ENCODE measurements at regions not wholly inside any gene's neighbourhood (a gene's known extent, or its start where the extent isn't known, plus 50 kb on each side); places are given as distances from the start of the nearest gene placed in this dataset.
"Not testable (repeated sequence)": the region's sequence is repeated elsewhere in the genome, so short reads cannot be mapped to it uniquely, and the experiment has no call there.

DNA sequence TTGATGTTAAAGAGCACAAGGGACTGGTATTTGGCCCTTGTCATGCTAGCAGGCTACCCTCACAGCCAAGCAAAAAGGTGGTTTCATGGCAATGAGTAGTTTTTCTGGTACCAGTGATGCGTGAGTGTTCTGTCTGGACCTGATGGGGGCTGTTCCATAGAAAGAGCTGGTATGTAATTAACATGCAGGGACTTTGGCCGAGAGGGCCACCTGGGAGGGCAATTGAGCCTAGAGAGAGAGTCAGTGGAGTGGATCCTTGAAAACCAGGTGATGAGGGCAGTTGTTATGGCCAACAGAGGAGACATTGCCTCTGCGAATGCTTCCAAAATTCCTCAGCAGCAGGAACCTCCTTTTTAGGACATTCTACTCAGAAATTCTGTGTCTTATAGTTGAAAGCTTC is 383.3 kb downstream of the PSAT1 start:
- no peak for DNase-seq

DNA sequence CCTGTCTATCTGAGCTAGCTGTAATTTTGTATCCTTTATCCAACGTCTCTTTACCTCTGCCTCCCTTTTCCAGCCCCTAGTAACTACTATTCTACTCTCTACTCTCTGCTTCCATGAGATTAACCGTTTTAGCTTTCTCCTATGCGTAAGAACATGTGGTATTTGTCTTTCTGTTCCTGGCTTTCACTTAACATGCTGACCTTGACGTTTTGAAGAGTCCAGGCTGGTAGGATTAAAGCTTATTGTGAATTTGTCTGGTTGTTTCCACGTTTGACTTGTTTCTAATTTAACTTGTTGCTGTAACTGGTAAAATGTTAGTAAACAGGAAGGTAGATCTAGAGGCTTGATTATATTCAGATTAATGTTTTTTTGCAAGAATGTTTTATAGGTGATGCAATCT is 385.3 kb downstream of the PSAT1 start:
- no peak for DNase-seq

DNA sequence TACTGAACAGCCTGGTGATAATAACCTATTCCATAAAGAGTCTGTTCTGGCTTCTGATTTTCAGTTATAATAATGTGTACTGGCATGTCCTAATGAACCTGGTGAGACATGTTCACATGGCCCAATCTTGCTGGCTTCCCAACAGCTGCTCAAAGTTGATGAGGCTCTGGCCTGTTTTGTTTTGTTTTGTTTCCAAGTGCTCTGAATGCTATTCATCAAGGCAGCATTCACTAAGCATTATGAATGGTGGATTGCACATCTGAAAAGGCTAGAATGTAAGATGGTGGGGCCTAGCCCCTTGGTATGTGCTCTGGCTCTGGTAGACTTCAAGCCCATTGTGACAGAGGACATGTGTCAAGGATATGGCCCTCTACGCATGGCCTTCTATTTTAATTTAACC is 388.5 kb downstream of the PSAT1 start:
- no peak for DNase-seq

DNA sequence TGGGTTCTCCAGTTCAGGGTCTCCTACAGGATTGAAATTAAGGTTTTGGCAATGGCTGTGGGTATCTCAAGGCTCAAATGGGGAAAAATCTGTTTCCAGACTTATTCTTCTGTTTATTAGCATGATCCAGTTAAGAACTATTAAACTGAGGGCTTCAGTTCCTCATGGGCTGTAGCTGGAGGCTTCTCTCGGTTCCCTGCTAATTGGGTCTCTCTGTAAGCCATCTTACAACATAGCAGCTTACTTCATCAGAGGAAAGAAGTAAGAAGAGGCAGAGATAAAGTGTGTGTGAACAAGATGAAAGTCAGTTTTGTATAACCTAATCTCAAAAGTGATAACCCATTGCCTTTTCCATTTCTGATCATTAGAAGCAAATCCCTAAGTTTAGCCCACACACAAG is 391.9 kb downstream of the PSAT1 start:
- DNase-seq: no peak

DNA sequence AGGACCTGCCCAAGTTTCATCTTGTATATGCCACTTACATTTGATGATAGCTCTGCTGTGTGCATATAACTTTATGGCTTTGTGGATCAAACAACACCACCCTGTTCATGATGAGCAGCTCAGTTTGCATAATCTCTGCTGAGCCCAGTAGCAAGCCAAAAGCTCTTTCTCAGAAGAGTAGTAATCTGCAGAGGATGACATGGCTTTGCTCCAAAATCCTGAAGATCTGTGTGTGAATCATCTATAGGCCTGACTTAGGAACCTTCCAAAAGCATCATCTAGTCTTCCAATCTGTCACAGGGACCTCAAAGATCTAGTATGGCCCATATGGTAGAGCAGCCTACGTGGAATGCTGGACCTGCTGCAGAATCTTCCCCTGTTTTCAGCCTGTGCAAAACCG is 394.6 kb downstream of the PSAT1 start:
- no peak for DNase-seq

DNA sequence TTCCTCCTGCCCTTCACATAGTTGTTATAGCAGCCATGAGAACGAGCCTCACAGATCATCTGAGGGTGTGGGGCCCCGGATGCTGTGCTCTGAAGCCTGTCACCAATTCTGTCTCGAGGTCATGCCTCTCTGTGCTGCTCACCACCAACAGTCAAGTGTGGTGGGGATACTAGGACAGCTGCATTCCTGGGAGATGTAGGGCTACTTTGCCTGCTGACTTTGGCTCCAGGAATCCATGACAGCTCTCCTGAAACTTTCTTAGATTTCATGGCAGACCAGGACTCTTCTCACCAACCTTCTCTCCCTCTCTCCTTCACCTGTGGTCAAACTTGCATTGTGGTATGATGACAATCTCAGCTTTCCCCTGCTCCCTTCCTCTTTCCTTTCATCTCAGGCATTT is 395.9 kb downstream of the PSAT1 start:
- DNase-seq: no peak

DNA sequence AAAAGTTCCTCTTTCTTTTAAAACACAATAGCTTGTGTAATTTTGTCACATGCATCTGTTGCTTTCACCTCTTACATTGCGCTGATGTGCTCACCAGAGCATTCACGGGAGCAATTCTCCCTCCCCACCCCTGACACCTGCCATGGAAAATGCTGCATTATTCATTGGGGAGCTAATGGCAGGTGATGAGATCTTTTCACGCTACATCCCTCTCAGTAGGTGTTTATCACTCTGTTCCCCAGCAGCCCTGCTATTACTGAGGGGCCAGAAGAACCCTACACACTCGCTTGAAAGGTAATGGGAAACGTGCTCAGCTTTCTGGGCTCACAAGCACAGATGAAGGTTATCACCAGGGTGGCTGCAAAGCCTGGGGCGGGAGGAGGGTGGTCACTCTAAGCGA is 398.0 kb downstream of the PSAT1 start:
- DNase-seq: no peak

DNA sequence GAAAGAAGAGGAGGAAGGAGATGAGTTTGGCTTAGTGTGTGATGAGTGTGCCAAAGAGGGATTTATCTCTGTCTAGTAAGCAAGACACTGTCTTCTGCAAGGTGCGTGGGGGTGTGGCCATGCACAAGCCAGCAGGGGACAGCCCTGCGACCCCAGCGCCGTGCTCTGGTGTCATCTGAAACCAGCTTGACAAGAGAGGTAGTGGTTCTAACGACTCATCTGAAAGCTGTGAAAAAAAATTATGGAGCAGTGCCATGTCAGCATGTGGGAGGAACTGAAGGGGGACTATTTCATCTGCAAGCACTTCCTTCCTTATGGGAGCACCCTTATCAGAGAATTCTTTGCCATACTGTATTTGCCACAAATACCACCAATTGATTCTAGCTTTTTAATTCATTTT is 398.6 kb downstream of the PSAT1 start:
- DNase-seq: no peak

DNA sequence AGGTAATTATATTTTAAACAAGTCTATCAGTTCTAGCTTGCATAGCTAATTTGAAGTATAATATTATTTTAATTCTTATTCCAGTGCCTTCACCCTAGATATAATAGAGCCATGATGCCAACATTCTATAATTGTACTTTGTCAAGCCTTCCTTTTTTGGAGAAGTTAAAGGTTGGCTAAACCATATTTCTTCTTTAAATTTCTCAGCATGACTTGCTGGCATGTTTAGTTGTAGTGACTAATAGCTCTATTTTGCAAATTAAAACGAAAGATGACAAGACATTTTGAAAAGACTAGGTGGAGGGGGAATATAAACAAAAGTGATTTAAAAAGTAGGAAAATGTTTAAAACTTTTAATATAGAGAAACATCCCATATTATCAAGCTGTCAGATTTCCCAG is 400.7 kb downstream of the PSAT1 start:
- DNase-seq: no peak

DNA sequence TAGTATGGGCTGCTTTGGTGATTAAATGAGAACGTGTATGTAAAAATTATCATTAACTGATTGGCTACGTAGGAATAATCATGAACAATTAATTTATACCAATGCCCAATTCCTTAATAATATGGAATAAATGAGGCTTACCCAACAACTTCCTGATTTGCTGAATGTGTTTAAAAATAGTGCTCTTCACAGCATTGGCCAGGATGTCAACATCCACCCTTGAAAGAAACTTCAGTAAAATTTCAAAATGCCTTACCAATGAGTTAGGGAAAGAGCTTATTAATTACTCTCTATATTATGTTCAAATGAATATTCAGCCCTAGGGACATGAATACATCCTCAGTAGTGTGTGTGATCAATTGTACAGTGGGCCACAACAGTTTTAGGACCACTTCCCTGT is 401.4 kb downstream of the PSAT1 start:
- DNase-seq: no peak

DNA sequence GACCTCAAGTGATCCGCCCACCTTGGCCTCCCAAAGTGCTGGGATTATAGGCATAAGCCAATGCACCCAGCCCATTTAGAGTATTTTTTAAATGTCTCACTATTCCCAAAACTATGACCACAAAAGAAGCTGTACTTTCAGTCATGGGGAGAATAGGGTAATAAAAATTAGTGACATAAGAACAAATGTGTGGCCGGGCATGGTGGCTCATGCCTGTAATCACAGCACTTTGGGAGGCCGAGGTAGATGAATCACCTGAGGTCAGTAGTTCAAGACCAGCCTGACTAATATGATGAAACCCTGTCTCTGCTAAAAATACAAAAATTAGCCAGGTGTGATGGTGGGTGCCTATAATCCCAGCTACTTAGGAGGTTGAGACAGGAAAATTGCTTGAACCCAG is 402.3 kb downstream of the PSAT1 start:
- not testable (repeated sequence) for DNase-seq

DNA sequence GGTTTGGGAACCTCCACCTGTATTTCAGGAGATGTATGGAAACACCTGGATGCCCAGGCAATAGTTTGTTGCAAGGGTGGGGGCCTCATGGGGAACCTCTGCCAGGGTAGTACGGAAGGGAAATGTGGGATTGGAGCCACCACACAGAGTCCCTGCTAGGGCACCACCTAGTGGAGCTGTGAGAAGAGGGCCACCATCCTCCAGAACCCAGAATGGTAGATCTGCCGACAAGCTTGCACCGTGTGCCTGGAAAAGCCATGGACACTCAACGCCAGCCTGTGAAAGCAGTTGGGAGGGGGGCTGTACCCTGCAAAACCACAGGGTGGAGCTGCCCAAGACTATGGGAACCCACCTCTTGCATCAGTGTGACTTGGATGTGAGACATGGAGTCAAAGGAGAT is 407.2 kb downstream of the PSAT1 start:
- not testable (repeated sequence) for DNase-seq

DNA sequence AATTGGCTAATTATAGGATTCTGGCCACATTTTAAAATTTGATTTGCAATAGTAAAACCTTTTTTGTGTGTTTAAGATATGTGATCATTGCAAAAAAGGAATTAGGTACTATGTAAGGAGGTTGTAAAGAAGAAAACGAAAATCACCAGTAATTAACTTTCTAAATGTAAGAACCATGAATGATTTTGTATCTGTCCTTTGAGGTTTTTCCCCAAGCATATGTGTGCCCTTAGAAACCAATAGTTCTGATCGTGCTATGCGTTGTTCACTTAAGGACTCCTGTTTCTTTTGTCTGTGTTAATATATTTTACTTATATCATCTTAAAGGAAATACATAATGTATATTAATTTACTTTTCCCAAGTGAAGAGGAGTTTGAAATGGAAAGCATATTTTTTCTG is 410.2 kb downstream of the PSAT1 start:
- DNase-seq: no peak

DNA sequence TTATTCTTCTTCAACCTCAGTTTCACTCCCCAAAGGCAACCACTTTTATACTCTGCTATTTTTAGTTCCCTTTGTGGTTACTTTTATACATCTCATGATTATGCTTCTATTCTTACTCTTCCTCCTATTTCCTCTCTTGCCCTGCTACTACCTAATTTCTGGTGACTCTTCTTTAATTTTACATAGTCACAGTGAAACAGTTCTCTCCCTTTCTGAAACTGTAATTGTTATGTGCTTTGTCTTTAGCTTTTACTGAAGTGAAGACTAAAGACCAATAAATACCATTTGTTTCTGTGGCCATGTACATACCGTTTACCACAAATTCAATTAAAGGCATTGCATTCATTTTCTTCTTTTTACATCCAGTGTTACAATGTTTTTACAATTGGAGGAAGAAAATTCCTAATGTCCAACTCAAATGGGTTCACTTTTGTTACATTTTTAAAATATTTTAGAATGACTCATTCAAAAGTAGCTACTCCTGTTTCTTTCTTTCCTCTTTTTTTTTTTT is 410.6 kb downstream of the PSAT1 start:
- no peak for DNase-seq

DNA sequence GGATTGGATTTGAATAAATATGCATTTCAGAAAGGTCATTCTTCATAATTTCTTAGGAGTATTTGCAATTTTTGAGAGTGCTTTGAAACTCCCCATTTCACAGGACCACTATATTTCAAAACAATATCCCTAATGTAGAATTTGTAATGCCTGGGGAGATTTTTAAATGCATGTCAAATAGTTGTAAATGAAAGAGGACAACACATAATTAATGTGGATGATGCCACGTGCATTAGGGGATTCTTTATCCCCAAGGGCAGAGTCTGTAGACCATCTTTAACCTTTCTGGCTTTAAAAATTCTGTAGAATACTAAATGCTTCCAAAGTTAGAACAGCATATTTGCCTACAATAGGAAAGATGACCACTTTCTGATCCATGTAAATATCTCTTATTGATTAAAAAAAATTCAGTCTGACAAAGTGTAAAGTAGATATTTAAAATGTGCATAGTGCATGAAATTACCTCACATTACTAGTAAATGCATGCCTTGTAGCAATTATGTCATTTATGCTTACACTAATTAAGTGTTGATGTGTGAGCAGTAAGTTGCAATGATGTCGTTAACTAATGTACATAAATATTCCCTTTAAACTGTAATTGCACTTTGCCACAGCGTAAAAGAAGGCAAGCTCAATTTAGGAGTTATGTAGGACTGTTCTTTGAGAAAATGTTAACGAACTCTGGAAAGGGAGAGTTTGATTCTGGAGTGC is 416.1 kb downstream of the PSAT1 start:
- DNase-seq: no peak

DNA sequence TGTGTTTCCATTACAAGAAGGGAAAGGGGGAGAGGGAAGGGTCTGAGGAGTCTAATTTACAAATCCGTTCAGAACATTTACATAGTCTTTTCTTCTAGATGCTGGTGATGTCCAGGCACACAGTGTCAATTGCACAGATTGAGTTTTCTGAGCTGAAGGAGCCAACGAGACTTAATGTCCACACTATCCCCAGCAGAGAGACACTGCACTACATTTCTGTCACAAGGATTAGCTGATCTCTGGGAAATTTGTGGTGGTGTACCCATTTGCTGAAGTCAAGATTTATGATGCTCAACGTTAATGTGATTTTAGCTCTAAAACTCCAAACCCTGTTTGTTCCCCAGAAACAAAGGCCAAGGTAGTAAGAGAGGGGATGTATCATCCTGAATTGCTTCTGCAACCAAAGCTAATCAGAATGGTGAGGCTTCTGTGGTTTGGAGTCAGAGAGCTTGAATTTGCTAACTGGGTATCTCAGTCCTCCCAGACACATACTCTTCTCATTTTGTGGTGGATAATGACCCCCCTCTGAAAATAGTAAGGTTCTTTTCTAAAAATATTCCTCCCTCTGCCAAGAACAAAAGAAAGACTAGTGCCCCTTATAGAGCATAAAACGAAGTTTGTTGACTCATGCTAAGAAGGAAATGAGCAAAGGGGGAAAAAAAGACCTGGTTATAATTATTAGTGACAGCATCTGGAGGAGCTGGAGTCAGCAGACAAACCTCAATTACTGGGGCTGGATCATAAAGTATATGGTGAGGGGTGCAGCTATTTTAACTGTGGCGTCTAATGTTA is 416.9 kb downstream of the PSAT1 start:
- no peak for DNase-seq

DNA sequence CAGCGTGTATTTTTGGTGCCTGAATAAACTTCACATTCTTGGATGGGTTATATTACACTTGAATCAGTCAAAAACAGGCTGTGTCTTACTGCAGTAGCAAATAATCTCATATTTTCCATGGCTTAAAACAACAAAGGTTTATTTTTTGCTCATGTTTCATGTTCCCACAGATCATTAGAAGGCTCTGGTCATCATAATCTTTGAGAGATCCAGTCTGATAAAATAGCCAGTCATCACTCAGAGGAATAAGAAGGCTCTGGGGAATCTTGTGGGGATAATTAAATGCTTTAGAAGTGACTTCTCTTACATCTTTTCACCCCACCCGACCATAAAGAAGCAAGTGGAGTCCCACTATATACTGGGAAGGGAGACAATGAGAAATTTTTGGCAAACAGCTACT is 417.7 kb downstream of the PSAT1 start:
- no peak for DNase-seq

DNA sequence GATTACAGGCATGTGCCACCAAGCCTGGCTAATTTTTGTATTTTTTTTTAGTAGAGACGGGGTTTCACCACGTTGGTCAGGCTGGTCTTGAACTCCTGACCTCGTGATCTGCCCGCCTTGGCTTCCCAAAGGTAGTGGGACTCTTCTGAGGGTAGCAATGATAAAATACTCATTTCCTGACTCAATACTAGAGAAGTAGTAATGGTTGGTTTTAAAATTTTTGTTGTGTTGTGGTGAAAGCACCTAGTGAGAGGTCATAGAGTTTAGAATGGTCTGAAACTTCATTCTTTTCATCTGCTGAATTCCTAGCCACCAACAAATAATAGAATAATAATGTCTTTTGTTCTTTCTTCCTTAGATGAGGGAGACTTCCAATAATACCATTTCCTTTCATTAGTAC is 422.1 kb downstream of the PSAT1 start:
- DNase-seq: not testable (repeated sequence)

DNA sequence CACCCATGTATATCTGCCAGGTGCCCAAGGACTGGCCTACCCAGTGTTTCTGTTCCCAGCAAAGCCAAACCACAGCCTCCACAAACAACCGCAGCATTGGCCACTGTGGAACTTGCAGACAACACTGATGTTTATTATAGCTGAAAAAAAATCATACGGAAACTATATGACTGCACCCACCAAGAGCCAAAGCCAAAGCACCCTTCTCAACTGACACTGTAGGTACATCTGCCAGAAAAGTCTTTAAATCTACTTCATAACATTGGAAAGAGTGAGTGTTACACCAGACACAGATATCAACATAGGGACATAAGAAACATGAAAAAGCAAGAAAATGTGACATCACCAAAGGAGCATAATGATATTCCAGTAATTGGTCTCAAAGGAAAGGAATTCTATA is 428.0 kb downstream of the PSAT1 start:
- DNase-seq: no peak

DNA sequence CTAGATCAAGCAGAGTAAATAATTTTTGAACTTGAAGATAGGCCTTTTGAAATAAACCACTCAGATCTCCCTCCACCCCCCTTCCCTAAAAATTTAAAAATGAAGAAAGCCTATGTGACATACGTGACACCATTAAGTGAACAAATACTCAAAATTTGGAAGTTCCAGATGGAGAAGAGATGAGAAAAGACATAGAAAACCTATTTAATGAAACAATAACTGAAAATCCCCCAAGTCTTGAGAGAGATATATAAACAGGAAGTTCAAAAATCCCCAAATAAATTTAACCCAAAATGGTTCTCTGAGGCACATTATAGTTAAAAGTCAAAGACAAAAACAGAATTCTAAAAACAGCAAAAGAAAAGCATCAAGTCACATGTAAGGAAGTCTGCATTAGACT is 428.6 kb downstream of the PSAT1 start:
- no peak for DNase-seq

DNA sequence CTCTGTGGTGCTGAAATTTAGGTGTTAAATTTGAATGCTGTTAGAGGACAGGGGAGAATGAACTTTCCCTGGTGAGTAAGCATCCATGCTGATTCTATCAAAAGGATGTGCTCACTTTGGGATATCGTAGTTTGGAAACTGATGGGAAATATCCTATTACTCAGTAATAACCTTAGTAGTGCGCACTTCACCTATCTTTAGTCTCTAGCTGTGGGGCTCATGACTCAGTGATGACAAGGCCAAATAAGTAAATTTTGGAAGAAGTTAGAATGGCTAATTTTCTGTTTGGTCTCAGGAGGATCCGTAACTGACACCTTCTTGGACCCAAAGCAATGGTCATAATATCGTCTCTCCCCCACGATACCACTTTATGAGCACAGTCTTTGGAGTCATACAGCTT is 448.4 kb downstream of the PSAT1 start:
- no peak for DNase-seq

DNA sequence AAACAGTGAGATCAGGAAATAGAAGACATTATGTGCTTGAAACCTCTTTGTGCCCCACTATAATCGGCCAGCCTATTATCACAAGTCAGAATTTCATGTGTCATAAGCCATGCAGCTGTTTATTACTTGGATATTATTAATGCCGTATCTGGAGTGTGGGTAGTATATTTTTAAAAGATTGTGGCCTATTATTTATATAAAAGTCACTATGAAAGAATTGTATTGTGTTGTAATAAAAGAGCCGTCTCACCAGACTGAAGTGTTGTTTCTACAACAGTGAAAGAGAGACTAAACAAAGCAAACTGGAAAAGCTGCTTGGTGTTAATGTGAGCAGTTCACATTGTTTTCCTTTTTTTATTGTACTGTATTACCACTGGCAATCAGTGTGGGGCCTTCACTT is 449.1 kb downstream of the PSAT1 start:
- no peak for DNase-seq

DNA sequence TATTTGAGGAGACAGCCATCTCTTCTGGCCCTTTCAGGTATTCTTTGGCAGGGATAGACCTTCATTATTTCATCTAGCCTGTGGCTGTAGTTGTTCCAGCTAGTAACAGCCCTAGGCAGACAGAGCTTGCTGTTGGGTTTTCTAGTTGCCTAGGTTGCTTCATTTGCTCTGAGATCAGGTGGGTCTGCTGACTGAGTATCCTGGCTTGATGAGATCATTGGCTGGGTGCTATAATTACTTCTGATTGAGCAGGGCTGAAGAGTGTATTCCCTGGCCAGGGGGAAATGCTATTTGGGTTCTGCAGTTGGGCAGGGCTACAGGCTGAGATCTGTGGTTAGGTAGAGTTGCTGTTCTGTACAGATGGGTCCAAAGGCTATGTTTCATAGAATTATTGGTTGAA is 456.1 kb downstream of the PSAT1 start:
- no peak for DNase-seq

DNA sequence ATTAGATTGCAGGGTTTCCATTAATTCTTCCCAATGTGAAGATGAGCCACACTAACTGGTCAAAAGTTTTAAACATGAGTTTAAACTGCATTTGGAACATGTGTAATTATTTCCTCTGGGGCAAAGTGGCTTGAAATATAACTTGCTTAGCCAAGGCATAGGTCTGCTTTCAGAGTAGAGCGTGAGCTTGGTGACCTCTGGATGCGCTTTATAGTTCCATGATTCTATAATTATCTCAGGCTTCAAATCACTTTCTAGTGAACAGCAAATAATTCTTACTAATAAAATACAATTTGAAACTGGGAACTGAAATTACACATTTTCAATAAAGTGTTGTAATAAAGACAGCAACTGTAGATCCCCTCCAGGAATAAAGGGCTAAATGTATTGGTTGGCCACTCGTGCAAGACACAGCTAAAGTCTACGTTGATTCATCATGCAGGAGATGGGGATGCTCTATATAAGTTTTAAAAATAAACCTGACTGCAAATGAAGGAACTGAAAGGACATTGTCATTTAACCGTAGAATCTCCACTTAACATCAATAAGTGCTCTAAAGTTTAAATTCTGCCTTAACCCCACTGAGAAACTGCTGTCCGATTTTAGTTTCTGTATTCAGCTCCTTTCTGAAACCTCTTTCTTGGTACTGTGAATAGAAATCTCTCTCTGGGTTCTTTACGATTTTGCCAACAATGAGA is 460.0 kb downstream of the PSAT1 start:
- no peak for DNase-seq

Measured in activated CD4-positive, alpha-beta T cell treated with anti-CD3 and anti-CD28 coated beads, Interleukin-10, Interleukin-2, amounts not matched to agents 100 ng/mL and 50 ng/mL, durations not matched to agents 16 hours and 8 hours (primary cell).